Ishikawa (cell line): ENCODE measurements at regions not wholly inside any gene's neighbourhood (a gene's known extent, or its start where the extent isn't known, plus 50 kb on each side); places are given as distances from the start of the nearest gene placed in this dataset.

ENCODE experiments used
- CREB1 ChIP-seq: IDR thresholded peaks from 2 replicates; pipeline ENCODE4 v1.6.1; 2012; ENCODE audit warnings: low read depth
- EGR1 ChIP-seq: IDR thresholded peaks from 2 replicates; pipeline ENCODE4 v1.6.1; 2012
- EP300 ChIP-seq: IDR thresholded peaks from 2 replicates; pipeline ENCODE4 v1.6.1; 2012; ENCODE audit warnings: borderline replicate concordance
- TAF1 ChIP-seq: IDR thresholded peaks from 2 replicates; pipeline ENCODE4 v1.6.1; 2012; ENCODE audit warnings: low read depth, mild to moderate bottlenecking

GRCh38 chr9:134525841-134526583 lies 115.6 kb upstream of the COL5A1 start:
- TF ChIP-seq TAF1 (no peak), EP300 (no peak), EGR1 (no peak), CREB1 (no peak)
